Suppressor macrophage treated with lipopolysaccharide for 4 hours (primary cell): ENCODE measurements at regions not wholly inside any gene's neighbourhood (a gene's known extent, or its start where the extent isn't known, plus 50 kb on each side); places are given as distances from the start of the nearest gene placed in this dataset.
A peak's percentile ranks its signal among the peaks of the same experiment; 100 is the strongest.

Experiments used
- DNase-seq: peaks from one replicate; pipeline ENCODE4 v3.0.0-alpha.2; 2020

- no peak for DNase-seq
Observed at GRCh38 chr7:155182406-155182970, 112.4 kb downstream of the HTR5A start.

GRCh38 chr7:155183655-155184054 lies 113.5 kb downstream of the HTR5A start:
- no peak for DNase-seq

- no peak for DNase-seq
Observed at GRCh38 chr7:155184923-155185322, 112.8 kb upstream of the INSIG1 start.

- no peak for DNase-seq
Observed at GRCh38 chr7:155187061-155187785, 110.5 kb upstream of the INSIG1 start.

- DNase-seq, result no peak
Observed at GRCh38 chr7:155188357-155188756, 109.3 kb upstream of the INSIG1 start.

- peak; percentile 29 for DNase-seq
Observed at GRCh38 chr7:155188821-155189581, 108.7 kb upstream of the INSIG1 start.

- DNase-seq, result no peak
Observed at GRCh38 chr7:155189590-155189989, 108.1 kb upstream of the INSIG1 start.

GRCh38 chr7:155190688-155191087 lies 107.0 kb upstream of the INSIG1 start:
- DNase-seq, result peak; percentile 58

- no peak for DNase-seq
Observed at GRCh38 chr7:155191137-155191536, 106.5 kb upstream of the INSIG1 start.

- DNase-seq, result no peak
Observed at GRCh38 chr7:155191901-155192478, 105.7 kb upstream of the INSIG1 start.

- DNase-seq, result no peak
Observed at GRCh38 chr7:155192961-155193640, 104.6 kb upstream of the INSIG1 start.

GRCh38 chr7:155193716-155194115 lies 104.0 kb upstream of the INSIG1 start:
- peak; percentile 41 for DNase-seq

GRCh38 chr7:155194382-155195140 lies 103.1 kb upstream of the INSIG1 start:
- DNase-seq, result no peak

GRCh38 chr7:155195939-155196523 lies 101.6 kb upstream of the INSIG1 start:
- DNase-seq, result no peak

- DNase-seq, result peak; percentile 19
Observed at GRCh38 chr7:155198196-155198892, 99.3 kb upstream of the INSIG1 start.

- peak; percentile 76 for DNase-seq
Observed at GRCh38 chr7:155198901-155199845, 98.5 kb upstream of the INSIG1 start.

GRCh38 chr7:155201325-155202087 lies 96.2 kb upstream of the INSIG1 start:
- no peak for DNase-seq

- no peak for DNase-seq
Observed at GRCh38 chr7:155202106-155202871, 95.4 kb upstream of the INSIG1 start.
